HL-60 (cell line): ENCODE measurements at regions not wholly inside any gene's neighbourhood (a gene's known extent, or its start where the extent isn't known, plus 50 kb on each side); places are given as distances from the start of the nearest gene placed in this dataset.

Experiments used
- CTCF ChIP-seq: IDR thresholded peaks from one replicate; pipeline ENCODE4 v1.5.1; 2011; ENCODE audit warnings: low read length, control low read depth, inconsistent platforms; ENCODE audit not compliant: insufficient read depth
- POLR2AphosphoS5 ChIP-seq: IDR thresholded peaks from 2 replicates; pipeline ENCODE4 v1.6.1; 2012; ENCODE audit warnings: low read depth

- TF ChIP-seq POLR2AphosphoS5 (no peak), CTCF (no peak)
Measured at GRCh38 chr4:160194716-160195115, 1091.8 kb downstream of the RAPGEF2 start.
